NCI-H1436 (cell line): ENCODE measurements at regions not wholly inside any gene's neighbourhood (a gene's known extent, or its start where the extent isn't known, plus 50 kb on each side); places are given as distances from the start of the nearest gene placed in this dataset.

ENCODE experiments used
- DNase-seq: peaks from one replicate; lab custom pipeline; 2025; lab: John Stamatoyannopoulos, UW

GRCh38 chr7:15916681-15917380 lies 230.3 kb upstream of the MEOX2 start:
- DNase-seq = no peak

GRCh38 chr7:15915686-15916293 lies 229.3 kb upstream of the MEOX2 start:
- no peak for DNase-seq

GRCh38 chr7:15914611-15915010 lies 228.1 kb upstream of the MEOX2 start:
- no peak for DNase-seq

GRCh38 chr7:15906436-15906835 lies 220.0 kb upstream of the MEOX2 start:
- no peak for DNase-seq

- no peak for DNase-seq
Observed at GRCh38 chr7:15905251-15906040, 219.0 kb upstream of the MEOX2 start.

- DNase-seq = no peak
Observed at GRCh38 chr7:15891151-15891881, 204.8 kb upstream of the MEOX2 start.

GRCh38 chr7:15889507-15889906 lies 203.0 kb upstream of the MEOX2 start:
- no peak for DNase-seq

GRCh38 chr7:15888090-15888489 lies 201.6 kb upstream of the MEOX2 start:
- DNase-seq = no peak

GRCh38 chr7:15886626-15887025 lies 200.1 kb upstream of the MEOX2 start:
- DNase-seq = no peak

- DNase-seq = no peak
Observed at GRCh38 chr7:15885678-15886077, 199.2 kb upstream of the MEOX2 start.

GRCh38 chr7:15874774-15875173 lies 188.3 kb upstream of the MEOX2 start:
- no peak for DNase-seq

- DNase-seq = no peak
Observed at GRCh38 chr7:15870347-15870746, 183.9 kb upstream of the MEOX2 start.

- DNase-seq = no peak
Observed at GRCh38 chr7:15867441-15867840, 181.0 kb upstream of the MEOX2 start.

GRCh38 chr7:15866753-15867152 lies 180.3 kb upstream of the MEOX2 start:
- no peak for DNase-seq

- no peak for DNase-seq
Observed at GRCh38 chr7:15864626-15864991, 178.1 kb upstream of the MEOX2 start.

- no peak for DNase-seq
Observed at GRCh38 chr7:15863951-15864625, 177.6 kb upstream of the MEOX2 start.

- no peak for DNase-seq
Observed at GRCh38 chr7:15862781-15863165, 176.3 kb upstream of the MEOX2 start.

GRCh38 chr7:15862016-15862780 lies 175.7 kb upstream of the MEOX2 start:
- DNase-seq = no peak

GRCh38 chr7:15860264-15860949 lies 173.9 kb upstream of the MEOX2 start:
- no peak for DNase-seq

GRCh38 chr7:15857026-15857425 lies 170.5 kb upstream of the MEOX2 start:
- DNase-seq = no peak

- DNase-seq = no peak
Observed at GRCh38 chr7:15856311-15856710, 169.8 kb upstream of the MEOX2 start.
